HG03095 (cell line): ENCODE measurements at regions not wholly inside any gene's neighbourhood (a gene's known extent, or its start where the extent isn't known, plus 50 kb on each side); places are given as distances from the start of the nearest gene placed in this dataset.
"Not testable (repeated sequence)": the region's sequence is repeated elsewhere in the genome, so short reads cannot be mapped to it uniquely, and the experiment has no call there.

Source experiments
- ATAC-seq: cut with Tn5 transposase; IDR thresholded peaks from one replicate; pipeline ENCODE4 v1.9.1; 2021; ENCODE audit warnings: moderate library complexity; ENCODE audit not compliant: unreplicated experiment

DNA sequence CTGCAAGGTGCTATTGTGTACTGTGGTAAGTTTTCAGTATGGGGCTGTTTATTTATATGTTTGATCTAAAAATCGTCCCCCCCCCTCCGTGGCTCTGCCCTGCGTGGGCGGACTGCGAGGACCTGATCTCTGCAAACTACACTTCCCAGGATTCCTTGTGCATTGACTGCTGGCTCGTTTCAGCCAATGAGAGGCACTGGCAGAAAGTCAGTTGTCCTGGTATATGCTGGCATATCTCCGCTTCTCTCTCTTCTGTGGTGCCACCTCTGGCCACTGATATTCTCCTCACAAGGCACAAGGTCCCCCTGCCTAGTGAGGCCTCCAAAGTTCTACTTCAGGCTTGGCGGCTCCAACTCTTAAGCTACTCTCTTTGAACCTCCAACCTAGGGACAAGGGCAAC, 168.8 kb upstream of the ZFP42 start:
- ATAC-seq = no peak

DNA sequence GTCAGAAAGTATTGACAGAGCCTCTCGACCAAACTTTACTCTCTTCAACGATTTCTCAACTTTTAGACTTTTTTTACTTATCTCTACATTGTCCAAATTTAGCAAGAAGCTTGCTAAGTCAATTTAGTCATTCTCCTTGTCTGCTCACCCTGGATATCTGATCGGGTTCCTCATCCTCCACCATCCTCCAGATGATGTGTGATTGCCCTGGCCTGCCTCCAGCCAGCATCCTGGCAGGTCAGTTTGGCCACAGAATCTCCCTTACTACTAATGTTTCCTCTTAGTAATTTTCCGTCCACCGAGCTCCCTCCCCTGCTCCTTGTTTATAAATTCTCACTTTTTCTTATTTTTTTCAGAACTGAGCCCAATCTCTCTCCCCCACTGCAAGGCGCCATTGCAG, 167.9 kb upstream of the ZFP42 start:
- no peak for ATAC-seq

DNA sequence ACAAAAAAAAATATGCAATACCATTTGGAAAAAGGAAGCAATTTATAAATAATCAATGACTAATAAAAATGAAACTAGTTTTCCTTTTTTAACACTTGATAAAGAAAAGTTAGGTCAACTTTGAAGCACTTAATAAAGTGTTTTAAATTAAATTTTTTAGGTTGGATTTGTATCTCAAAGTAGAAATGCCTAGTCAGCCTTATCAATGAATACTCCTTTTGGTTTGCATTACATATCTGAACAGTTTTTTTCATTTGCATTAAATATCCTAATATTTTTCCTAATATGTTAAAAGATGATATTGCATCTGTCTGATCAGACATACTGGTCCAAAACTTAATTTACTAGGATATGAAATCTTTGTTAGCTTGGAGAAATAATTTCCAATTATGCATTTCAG, 155.8 kb upstream of the ZFP42 start:
- no peak for ATAC-seq

DNA sequence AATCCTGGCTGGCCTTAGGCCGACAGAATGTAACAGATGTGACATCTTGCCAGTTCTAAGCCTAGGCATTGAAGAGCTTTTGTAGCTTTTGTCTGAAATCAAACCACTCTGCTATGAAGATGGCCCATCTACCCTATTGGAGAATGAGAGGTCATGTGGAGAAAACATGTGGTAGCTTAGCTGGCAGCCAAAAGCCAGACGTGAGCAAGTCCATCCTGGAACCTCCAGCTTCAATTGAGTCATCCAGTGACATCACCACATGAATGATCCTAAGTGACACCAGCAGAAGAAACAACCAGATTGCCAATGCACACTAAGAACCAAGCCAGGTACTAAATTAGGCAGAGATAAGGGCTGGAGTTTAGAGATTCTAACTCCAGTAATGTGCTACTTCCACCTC, 154.8 kb upstream of the ZFP42 start:
- ATAC-seq = no peak

DNA sequence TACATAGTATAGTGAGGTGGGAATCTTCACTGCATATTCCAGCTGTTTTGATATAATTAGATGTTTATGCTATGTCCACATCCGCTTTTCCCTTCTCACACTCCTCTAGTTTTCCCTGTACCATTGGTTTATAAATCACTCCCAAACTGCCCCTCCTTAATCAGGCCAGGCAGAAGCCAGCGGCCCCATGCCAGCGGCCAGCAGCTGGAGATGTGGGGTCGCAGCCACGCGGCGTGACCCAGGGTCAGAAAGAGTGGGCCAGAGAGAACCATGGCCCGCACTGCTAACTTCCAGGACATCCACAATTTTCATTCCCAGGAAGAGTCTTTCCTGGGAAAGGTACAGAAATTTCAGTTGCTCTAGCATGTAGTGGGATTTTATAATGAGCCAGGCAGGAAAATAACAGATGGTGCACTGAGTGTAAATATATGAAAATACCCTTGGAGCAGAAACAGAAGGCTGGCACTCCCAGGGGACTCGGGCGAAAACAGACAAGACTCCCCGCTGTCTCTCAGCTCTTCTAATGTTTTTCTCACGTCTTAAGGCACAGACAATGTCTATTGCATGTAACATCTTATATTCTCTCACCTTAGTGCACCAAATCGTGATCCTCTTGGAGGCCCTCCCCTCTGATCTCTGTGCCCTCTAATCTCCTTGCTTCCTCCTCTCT, 145.9 kb upstream of the ZFP42 start:
- no peak for ATAC-seq

DNA sequence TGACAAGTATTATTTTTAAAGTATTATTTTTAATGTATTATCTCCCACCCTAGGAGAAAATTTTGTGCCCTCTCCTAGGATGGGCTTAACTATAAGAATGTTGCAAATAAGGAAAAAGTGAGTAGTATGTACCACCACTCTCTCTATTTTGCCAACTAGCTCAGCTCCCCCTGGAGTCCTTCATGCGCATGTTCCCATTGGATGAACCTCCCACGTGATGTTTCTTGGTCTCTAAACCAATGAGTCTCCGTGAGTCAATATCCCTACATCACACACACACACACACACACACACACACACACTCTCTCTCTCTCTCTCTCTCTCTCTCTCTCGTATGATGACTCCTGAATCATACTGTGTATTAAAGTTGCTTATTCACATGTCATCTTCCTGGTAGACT, 129.7 kb upstream of the ZFP42 start:
- no peak for ATAC-seq

DNA sequence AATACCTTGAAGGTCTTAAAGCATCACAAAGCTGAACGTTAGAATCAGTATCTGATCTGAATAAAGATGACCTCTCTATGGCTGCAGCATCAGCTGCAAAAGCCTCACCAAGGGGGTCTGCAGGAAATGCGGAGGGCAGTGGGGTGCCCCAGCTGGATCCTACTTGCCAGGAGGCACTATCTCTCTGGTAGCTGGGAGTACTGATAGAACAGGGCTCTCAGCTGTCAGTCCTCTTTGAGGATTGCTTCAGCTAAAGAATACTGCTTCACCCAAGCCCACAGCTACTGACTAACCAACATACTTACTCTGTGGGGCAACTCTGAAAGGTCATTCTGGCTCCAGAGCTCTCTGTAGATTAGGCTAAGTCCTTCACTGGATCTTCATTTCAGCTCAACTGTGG, 112.5 kb upstream of the ZFP42 start:
- ATAC-seq = no peak

DNA sequence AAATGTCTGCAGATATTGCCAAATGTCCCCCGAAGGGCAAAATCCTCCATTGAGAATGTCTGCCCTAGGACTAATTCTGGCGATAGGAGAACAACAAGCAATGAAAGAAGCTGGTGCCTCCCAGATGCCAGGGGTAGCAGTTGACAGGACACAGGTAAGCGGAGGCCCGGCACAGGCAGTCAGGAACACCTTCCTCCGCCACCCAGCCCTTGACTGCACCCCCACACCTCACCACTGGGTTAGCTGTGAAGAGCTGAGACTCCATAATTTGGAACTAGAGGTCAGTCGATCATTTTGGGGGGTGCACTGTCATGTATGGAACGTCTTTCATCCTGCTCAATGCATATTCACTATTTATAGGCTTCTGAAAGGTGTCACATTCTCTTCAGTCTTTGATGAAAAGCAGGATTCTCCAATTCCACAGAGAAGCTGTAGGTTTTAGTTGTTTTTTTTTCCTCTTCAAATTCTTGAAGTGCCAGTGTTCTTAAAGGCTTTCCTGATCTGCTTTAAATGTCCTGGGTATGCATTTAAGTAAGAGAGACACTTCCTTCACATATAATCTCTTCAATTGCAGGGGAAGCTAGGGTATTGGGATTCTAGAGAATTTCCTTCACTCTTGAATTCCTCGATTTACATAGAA, 111.6 kb upstream of the ZFP42 start:
- no peak for ATAC-seq

DNA sequence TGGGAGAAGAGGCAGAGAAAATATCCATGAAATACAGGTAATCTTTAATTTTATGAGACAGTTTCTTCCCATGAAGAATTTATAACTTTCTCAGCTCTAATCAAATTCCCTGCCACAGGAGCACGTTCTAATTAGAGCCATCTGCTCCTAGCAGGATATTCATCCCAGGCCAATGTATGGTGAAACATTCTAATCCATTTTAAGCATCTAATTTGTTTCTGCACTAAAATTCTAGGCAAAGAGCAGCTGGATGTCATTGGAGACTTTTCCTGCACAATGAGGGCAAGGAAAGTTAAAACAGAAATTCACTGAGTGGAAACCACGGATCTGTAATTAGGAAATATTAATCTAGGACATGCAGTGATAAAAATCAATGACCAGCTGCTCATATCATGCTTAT, 107.7 kb upstream of the ZFP42 start:
- ATAC-seq = no peak

DNA sequence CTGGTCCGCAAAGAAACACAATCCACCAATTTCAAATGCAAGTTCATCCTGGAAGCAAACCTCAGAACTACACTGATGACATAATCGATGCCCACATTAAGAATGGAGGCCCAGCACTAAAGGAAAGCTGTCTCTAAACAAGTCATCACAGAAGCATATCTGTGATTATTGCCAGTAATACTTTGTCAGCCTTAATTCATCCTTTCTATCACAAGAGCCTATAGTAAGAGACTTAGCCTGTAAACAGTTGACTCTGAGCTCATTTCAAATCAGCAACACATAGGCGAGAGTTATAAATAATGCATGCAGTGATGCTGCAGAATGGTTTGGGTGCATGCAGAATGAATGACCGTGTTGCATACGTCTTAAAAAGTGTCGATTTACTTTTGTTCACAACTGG, 105.9 kb upstream of the ZFP42 start:
- ATAC-seq = no peak

DNA sequence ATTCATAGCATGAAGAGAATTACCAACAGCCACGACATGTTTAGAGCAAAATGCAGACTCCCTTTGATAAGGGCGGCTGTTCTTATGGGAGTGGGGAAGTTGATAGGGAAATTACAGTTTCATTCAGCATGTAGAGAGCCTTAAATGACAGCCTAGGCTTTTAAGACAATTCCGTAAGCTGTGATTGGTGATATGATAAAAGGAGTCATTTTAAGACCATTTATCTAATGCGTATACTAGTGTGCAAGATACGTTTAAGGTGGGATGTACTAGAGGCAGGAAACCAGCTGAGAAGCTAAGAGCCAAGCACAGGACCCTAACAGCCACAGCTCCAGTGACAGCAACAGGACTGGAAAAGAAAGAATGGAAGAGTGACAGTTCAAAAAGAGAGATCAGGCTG, 102.2 kb upstream of the ZFP42 start:
- ATAC-seq = no peak

DNA sequence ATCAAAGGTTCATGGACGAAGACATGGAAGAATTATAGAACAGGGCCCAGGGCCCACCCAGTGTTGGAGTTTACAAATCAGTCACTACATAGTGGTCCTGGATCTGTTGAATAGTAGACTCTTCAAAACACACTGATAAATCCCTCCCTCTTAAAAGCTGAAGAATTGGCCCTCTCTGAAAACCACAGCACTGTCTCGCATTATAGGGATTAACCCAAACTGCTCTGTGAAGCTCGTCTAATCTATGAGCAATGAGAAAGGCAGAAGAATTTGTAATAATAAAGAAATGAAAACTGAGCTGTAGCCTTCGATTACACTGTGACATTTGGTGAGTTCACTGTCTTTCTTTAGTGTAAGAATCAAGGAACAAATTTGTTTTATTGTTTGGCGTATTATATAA, 92.5 kb upstream of the ZFP42 start:
- ATAC-seq = no peak

DNA sequence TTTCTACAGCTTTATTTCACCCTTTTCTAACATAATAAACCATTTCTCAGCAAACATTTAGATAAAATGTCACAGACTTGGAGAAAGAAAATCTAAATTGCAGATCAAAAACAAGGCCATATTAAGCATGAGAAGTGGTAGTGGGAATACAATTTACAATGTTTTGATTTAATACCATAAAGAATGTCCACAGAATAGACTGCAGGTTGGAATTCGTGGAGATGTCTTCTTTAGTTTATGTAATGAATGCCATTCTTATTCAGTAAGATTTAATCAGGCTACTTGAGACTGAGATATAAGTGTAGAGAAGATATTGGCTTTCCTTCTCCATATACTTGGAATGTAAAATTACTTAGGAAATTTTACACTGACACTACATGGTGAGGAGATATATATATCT, 91.9 kb upstream of the ZFP42 start:
- no peak for ATAC-seq

DNA sequence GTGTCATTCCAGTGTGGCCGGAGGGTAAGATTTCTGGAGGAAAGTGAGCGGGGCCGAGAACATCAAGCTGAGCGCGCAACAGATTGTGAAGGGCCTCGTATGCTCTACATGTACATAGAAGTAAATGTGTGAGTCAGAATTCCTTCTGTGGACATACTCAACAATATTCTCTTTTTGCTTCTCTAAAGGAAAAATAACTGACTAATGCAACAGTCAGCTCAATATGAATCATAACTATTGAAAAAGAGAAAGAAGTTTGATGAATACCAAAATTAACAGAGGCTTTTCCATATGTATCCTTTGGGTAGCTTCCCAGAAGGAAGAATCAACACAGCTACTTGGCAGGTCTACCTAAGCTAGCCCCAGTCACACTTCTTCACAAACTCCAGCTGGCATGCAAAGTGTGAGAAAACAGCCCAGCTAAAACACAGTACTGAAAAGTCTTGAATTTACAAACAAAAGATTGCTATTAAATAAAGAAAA, 87.5 kb upstream of the ZFP42 start:
- ATAC-seq = no peak

DNA sequence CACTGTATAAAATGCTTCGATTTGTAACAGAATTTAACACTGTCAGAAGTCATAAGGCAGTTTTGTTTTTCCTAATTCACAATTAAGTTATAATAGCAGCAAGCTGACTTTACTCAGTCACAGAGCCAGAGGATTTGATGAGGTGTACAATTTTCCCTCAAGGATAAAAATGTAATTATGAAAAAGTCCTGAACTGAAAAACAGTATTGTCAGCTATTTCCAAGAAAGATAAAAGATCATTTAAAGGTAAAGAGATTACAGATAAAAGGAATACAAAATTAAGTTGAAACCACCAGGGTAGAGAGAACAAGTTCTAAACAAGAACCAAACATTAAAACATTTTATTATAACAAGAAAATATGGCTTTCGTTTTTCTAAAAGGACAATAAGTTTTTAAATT, 86.8 kb upstream of the ZFP42 start:
- no peak for ATAC-seq

DNA sequence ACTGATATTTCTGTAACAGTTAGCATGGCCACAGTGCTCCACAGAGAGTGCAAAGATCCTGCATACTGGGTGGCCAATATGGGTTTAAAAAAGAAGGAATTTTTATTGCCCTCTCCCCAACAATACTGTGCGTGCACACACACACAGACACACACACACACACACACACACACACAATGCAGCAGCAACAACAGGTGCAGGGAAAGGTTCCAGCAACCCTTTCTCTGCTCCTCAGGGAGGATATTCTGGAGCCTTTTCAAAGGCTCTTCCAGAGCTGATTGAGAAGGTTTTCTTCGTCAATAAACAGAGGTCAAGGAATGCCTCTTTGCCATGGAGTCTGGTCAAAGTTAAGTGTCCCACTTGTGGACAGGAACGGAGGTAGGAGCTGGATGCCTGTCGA, 84.8 kb upstream of the ZFP42 start:
- ATAC-seq = no peak

DNA sequence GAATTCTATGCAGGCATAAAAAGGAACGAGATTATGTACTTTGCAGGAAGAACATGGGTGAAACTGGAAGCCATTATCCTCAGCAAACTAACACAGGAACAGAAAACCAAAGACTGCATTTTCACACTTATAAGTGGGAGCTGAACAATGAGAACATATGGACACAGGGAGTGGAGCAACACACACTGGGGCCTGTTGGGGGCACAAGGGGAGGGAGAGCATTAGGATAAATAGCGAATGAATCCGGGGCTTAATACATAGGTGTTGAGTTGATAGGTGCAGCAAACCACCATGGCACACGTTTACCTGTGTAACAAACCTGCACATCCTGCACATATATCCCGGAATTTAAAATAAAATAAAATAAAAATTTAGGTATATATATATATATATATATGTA, 80.2 kb upstream of the ZFP42 start:
- ATAC-seq = not testable (repeated sequence)

DNA sequence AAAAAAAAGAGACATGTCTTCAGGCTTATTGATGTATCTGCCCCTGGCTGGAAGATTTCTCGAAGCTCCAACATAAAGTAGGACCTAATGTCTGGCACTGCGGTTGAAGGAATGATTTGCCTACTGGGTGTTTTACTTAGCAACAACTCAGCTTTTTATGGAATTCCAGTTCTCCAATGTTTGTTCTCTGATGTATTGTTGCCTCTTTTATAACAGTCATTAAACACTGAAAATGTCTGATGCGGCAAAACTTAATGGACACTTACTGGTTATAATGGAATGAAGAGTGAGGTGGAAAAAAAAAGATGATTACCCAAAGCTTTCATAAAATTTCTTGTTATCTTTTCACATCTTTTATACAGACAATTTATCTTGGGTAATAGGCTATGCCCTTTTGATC, 75.6 kb upstream of the ZFP42 start:
- no peak for ATAC-seq

DNA sequence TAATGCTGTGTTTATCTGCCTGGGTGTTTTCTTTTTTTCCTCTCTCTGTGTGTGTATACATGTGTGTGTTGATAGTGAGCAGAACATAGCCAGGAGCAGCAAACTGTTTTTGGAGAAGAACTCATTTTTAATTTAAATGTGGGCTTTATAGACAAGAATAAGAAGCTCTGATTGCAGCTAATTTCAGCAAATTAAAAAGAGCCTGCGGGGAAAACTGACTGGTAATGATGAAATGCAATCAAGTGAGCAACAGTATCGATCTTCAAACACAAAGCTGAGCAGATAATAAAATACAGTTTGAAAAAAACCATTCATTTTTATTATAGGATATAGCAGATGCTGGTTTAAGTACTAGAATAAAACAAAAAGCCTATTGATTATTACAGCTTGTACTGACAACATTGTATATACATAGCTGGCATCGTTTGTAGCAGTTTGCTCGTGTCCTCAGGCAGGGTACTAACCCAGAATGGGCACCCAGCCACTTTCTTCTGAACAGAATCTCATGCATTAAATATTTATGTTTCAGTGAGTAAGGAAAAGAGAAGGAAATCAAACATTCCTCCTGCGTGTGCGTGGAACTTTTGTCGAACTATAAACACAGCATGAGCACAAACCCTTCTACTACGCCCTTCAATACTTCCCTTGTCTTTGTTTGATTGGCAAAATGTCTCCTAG, 73.5 kb upstream of the ZFP42 start:
- ATAC-seq = no peak

DNA sequence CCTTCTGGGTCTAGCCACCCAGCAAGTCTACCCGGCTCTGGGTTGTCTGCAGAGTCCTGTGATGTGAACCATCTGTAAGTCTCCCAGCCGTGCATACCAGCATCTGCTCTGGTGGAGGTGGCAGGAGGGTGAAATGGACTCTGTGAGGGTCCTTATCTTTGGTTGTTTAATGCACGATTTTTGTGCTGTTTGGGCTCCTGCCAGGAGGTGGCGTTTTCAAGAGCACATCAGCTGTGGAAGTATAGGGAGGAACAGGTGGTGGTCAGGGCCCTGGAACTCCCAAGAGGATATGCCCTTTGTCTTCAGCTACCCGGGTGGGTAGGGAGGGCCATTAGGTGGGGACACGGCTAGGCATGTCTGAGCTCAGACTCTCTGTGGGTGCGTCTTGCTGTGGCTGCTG, 66.5 kb upstream of the ZFP42 start:
- no peak for ATAC-seq

DNA sequence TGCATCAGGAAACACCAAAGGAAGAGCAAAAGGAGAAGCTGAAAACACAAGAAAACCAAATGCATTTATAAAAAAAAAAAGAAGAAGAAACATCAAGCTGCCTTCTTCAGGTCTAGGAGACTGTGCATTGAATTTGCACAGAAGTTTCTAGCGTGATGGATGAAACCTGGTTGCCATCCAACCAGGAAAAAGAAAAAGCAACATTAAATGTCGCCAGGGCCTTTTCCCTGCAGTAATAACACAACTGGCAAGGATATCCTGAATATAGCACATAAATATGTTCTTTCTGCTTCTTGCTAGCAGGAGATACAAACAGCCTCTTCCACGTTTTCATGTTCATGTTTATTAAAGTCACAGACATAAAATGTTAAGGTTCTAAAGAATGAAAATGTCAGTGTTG, 60.8 kb upstream of the ZFP42 start:
- ATAC-seq = no peak

DNA sequence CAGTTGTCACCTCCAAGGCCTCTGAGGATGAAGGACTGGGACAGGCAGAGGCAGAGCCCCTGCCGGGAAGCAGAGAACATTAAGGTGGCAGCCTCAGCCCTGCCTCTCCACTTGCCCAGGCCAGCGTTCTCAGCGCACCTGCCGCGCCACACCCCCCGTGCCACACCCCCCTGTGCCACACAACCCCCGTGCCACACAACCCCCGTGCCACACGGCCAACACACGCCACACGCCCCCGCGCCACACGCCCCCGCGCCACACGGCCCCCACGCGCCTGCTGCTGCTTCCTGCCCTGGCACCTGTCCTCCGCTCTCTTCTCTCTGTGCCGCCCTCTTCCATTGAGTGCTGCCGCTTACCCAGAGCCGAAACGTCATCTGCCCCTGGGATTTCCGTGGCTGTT, 58.0 kb upstream of the ZFP42 start:
- no peak for ATAC-seq
